DOHH2 (cell line): ENCODE measurements at regions not wholly inside any gene's neighbourhood (a gene's known extent, or its start where the extent isn't known, plus 50 kb on each side); places are given as distances from the start of the nearest gene placed in this dataset.

Experiments
- CTCF ChIP-seq: fragments of 200-600 bp; sonication (generic); IDR thresholded peaks from one replicate; pipeline ENCODE4 v1.5.1; 2014; ENCODE audit warnings: antibody characterized with exemption, mild to moderate bottlenecking, low read depth, low read length; ENCODE audit not compliant: poor library complexity, severe bottlenecking
- EZH2phosphoT487 ChIP-seq: fragments of 200-600 bp; sonication (generic); IDR thresholded peaks from 2 replicates; pipeline ENCODE4 v1.6.1; 2017; ENCODE audit warnings: borderline replicate concordance, mild to moderate bottlenecking, antibody characterized with exemption, low read length, moderate library complexity, mixed read lengths

DNA sequence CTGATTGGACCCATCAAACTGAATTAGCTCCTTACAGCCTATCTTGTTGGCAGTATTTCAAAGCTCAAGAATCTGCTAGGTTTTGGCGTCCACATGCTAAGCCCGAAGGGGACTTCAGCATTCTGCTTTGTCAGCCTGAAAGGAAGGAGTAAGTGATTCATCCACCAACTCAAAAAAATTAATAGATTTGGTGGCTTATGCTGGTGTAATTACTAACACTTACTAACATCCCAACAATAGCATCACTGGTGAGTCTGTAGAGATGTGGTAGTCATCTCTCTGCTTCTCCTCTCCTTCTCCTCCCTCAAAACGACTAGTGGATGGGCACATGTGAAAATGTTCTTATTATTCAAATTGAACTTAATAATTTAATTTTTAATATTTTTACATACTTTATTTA, 53.8 kb upstream of the EGR2 start:
- TF ChIP-seq CTCF (no peak), EZH2phosphoT487 (no peak)
